ENCODE measurements at regions not wholly inside any gene's neighbourhood (a gene's known extent, or its start where the extent isn't known, plus 50 kb on each side); places are given as distances from the start of the nearest gene placed in this dataset.
"Not testable (repeated sequence)": the region's sequence is repeated elsewhere in the genome, so short reads cannot be mapped to it uniquely, and the experiment has no call there.

DNA sequence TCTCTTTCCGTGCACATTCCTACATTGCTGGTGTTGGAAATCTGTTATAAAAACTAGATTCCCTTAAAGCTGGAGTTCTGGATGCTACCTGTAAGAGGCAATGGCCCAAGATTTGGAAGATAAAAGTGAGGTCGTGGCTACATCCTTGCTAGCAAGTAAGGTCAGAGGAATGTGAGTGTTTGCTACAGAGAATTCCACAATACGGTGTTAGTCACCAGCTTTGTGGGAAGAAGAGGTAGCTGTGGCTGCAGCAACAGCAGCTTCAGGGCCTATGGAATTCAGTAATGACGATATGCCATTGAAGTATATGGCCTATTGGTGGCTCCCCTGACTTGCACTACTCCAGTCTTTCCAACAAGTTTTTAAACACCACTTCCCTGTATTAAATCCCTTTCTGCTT is 227.7 kb upstream of the TMEM260 start:
- ATAC-seq (no peak), DNase-seq (ENCODE audit: missing footprints) (no peak)
- intact Hi-C loops (cut with DNase I) = no loop called here

DNA sequence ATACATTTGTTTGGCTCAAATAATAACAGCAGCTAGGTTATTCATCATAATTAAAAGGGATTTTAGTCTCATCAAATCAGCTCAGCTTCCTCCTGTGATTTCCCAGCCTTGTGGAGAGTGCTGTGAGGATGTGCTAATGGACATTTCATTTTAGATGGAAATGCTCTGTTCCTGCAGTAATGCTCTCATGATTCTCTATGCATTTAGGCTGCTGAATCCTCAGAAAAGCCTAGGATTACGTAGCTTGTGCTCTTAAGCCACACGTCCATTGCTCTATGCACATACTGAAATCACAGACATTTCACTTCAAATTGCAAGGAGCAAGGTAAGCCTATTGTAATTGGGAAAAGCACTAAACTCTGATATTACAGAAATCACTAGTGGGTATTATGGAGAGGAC is 226.6 kb upstream of the TMEM260 start:
- no peak for DNase-seq (ENCODE audit: missing footprints)
- intact Hi-C loops (cut with DNase I) = no loop called here
- ATAC-seq = no peak

- intact Hi-C loops (cut with DNase I) = no loop called here
- DNase-seq (ENCODE audit: missing footprints) = no peak
- ATAC-seq = no peak
Observed at GRCh38 chr14:56357428-56357827, 222.2 kb upstream of the TMEM260 start.

- intact Hi-C loops (cut with DNase I) = no loop called here
- ATAC-seq = no peak
- no peak for DNase-seq (ENCODE audit: missing footprints)
Observed at GRCh38 chr14:56358275-56358674, 221.3 kb upstream of the TMEM260 start.

DNA sequence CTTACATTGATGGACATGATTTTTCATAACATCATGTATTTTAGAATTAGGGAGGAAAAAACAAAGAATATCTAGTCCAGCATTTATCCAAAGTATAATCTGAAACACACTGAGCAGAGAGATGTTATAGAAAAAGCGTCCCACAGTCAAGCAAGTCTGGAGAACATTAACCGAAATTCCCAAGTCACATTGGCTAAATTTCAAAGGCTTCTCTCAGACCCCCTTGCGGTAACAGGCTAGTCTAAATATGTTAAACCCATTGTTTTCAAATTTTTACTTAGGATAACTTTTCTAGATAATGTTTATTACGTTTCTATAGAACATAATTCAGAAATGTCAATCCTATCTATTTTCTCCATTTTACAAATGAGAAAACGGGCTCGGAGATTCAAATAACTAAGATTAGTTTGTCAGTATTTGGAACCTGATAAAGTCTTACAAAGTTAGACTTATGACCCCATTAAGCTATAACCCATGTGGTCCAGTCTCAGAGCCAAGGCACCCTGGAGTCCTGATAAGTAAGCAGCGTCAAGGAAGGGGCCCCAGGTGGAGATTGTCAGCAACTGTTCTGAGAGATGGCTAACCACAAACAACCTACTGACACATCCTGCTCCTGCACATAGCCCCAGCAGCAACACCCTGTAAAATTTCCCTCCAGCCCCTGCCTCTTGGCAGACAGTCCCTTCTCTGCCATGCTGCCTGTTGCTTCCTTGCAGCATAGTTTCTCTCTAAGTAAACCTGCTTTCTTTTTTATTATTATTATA is 220.6 kb upstream of the TMEM260 start:
- no peak for ATAC-seq
- intact Hi-C loops (cut with DNase I) = no loop called here
- DNase-seq (ENCODE audit: missing footprints) = no peak

DNA sequence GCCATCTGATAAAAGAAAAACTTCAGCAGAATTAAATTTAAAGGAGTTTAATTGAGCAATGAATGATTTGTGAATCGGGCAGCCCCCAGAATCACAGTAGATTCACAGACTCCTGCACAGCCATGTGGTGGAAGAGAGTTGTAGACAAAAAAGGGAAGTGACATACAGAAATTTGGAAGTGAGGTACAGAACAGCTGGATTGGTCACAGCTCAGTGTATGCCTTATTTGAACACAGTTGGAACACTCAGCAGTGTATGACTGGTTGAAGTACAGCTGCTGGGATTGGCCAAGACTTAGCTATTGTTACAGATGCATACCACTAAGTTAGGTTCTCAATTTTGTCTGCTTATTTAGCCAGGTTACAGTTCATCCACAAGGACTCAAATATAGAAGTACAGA is 213.9 kb upstream of the TMEM260 start:
- intact Hi-C loops (cut with DNase I); ATAC-seq; DNase-seq (ENCODE audit: missing footprints): not testable (repeated sequence)

- DNase-seq (ENCODE audit: missing footprints) (no peak), ATAC-seq (no peak)
- intact Hi-C loops (cut with DNase I) = no loop called here
Observed at GRCh38 chr14:56367416-56367815, 212.2 kb upstream of the TMEM260 start.

- intact Hi-C loops (cut with DNase I) = no loop called here
- DNase-seq (ENCODE audit: missing footprints) (no peak), ATAC-seq (no peak)
Observed at GRCh38 chr14:56371737-56372136, 207.9 kb upstream of the TMEM260 start.

- DNase-seq (ENCODE audit: missing footprints) = no peak
- intact Hi-C loops (cut with DNase I) = no loop called here
- no peak for ATAC-seq
Observed at GRCh38 chr14:56374421-56374820, 205.2 kb upstream of the TMEM260 start.

- intact Hi-C loops (cut with DNase I) = no loop called here
- DNase-seq (ENCODE audit: missing footprints) (no peak), ATAC-seq (no peak)
Observed at GRCh38 chr14:56378046-56378445, 201.6 kb upstream of the TMEM260 start.

DNA sequence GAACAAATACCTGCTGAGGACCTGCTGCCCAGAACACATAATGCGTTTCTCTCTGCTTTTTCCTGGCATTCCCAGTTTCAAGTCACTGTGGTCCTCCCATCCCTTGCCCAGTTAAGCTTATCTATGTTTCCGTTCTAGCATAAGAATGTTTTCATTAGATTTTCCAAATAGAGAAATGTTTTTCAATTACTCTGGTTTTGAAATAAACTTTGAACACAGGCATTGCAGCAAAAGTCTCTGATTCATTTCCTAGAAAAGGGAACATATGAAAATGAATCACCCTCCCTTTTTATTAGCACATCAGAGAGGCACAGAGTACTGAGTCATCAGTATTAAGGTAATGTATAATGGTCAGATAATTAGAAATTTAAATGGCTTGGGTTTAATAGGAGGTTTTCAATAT is 201.1 kb upstream of the TMEM260 start:
- intact Hi-C loops (cut with DNase I) = no loop called here
- ATAC-seq = no peak
- no peak for DNase-seq (ENCODE audit: missing footprints)

GRCh38 chr14:56379956-56380355 is 199.6 kb upstream of the TMEM260 start:
- peak; percentile 68 for ATAC-seq
- intact Hi-C loops (cut with DNase I) = no loop called here

GRCh38 chr14:56386024-56386423 is 193.6 kb upstream of the TMEM260 start:
- DNase-seq (ENCODE audit: missing footprints) = no peak
- ATAC-seq = no peak
- intact Hi-C loops (cut with DNase I) = no loop called here

More at GRCh38 chr14:56379956-56380355, 199.6 kb upstream of the TMEM260 start:
- DNase-seq (ENCODE audit: missing footprints) = no peak

GRCh38 chr14:56390859-56391258 is 188.7 kb upstream of the TMEM260 start:
- no peak for ATAC-seq

DNA sequence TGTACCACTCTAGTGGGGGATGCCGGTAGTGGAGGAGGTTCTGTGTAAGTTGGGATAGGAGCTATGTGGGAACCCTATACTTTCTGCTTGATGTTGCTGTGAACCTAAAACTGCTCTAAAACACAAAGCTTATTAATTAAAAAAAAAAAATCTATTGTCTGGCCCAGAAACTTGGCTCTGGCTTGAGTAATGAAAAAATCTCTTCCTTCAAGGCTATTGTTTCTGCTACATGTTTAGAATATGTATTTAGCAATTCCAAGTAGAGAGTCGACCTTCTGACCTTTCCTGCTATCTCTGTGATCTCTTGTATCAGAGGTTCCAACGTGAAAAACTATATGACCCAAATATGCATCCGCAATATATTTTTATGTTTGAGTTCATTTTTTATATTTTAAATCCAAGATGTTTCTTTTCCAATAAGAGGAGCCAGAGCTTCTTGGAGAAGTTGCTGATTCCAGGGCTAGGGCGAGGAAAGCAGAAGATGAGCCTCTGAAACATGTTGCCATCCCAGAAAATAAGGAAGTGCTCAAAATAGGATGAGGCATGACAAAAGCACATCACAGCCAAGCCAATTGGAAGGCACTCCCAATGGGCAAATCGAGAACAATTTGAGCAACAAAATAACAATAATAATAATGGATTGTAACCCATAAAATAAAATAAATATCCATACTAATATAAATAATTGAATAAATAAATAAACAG is 184.6 kb upstream of the TMEM260 start:
- ATAC-seq (no peak), DNase-seq (ENCODE audit: missing footprints) (no peak)
- intact Hi-C loops (cut with DNase I) = no loop called here

More at GRCh38 chr14:56390859-56391258, 188.7 kb upstream of the TMEM260 start:
- DNase-seq (ENCODE audit: missing footprints) = no peak
- intact Hi-C loops (cut with DNase I) = no loop called here

GRCh38 chr14:56400109-56400825 is 179.3 kb upstream of the TMEM260 start:
- DNase-seq (ENCODE audit: missing footprints) (no peak), ATAC-seq (no peak)
- intact Hi-C loops (cut with DNase I) = no loop called here

GRCh38 chr14:56412468-56413434 is 166.8 kb upstream of the TMEM260 start:
- intact Hi-C loops (cut with DNase I) = no loop called here
- DNase-seq (ENCODE audit: missing footprints) = no peak
- no peak for ATAC-seq

GRCh38 chr14:56413721-56414120 is 165.9 kb upstream of the TMEM260 start:
- ATAC-seq = no peak
- intact Hi-C loops (cut with DNase I) = no loop called here
- DNase-seq (ENCODE audit: missing footprints) = no peak

DNA sequence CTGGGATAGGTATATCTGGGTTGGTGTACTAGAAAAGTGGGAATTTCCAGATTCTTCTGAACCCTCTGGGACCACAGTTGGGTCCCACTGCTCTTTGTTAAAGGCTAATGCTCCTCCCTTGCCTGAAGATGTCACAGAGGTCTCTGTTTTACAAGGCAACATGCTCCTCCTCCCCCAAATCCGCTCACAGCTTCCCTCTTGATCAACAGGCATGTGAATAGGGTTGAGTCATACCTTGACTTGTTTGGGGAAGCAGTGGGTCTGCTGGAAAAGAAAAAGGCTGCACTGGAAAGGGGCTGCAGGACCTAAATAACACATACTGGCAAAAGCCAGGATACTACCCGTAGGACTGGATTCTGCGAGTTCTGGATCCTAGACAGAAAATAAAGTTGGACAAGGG is 165.4 kb upstream of the TMEM260 start:
- intact Hi-C loops (cut with DNase I) = no loop called here
- ATAC-seq (no peak), DNase-seq (ENCODE audit: missing footprints) (no peak)

Measured in Right ventricle myocardium inferior (tissue), 1 donor.